OCI-LY7 (cell line): ENCODE measurements at regions not wholly inside any gene's neighbourhood (a gene's known extent, or its start where the extent isn't known, plus 50 kb on each side); places are given as distances from the start of the nearest gene placed in this dataset.

Source experiments
- BruUV-seq: library from RNA; stranded (reverse); fragments of 400-500 nt; replicated peaks from 2 replicates; lab custom pipeline; 2021; lab: Mats Ljungman, UMichigan
- CTCF ChIA-PET: fragments of 300-600 bp; sonication (Branson Sonifier 250); formaldehyde crosslinking; loops from one replicate; lab custom pipeline; 2022; ENCODE audit warnings: antibody characterized with exemption; ENCODE audit not compliant: unreplicated experiment; lab: Charles Lee
- POLR2A ChIA-PET: fragments of 300-600 bp; sonication (Branson Sonifier 250); formaldehyde crosslinking; loops from one replicate; lab custom pipeline; 2022; ENCODE audit warnings: antibody characterized with exemption; lab: Charles Lee
- DNase-seq: peaks from one replicate; pipeline ENCODE4 v3.0.0-alpha.2; 2015; ENCODE audit warnings: low spot score
- H2AFZ ChIP-seq: fragments of 200-600 bp; sonication (generic), shearing (Covaris generic); 2 replicates; pipeline ENCODE4 v1.6.1; 2014; ENCODE audit warnings: mild to moderate bottlenecking, antibody characterized with exemption, low read length, moderate library complexity
- H3K27ac ChIP-seq: fragments of 200-600 bp; sonication (generic); 2 replicates; pipeline ENCODE4 v1.5.1; 2014; ENCODE audit warnings: mixed run types, low read depth, mild to moderate bottlenecking, moderate library complexity, low read length, inconsistent platforms; ENCODE audit not compliant: poor library complexity, severe bottlenecking
- H3K36me3 ChIP-seq: fragments of 200-600 bp; sonication (generic); 2 replicates; pipeline ENCODE4 v1.6.1; 2014; ENCODE audit warnings: mild to moderate bottlenecking, antibody characterized with exemption, low read length, moderate library complexity, mixed read lengths; ENCODE audit not compliant: insufficient read depth
- H3K4me1 ChIP-seq: fragments of 200-600 bp; sonication (generic); 2 replicates; pipeline ENCODE4 v1.5.1; 2014; ENCODE audit warnings: mild to moderate bottlenecking, low read length; ENCODE audit not compliant: insufficient read depth, poor library complexity, severe bottlenecking
- H3K4me2 ChIP-seq: fragments of 200-600 bp; sonication (generic); 2 replicates; pipeline ENCODE4 v1.6.1; 2014; ENCODE audit warnings: mild to moderate bottlenecking, low read length
- H3K4me3 ChIP-seq: fragments of 200-600 bp; sonication (generic); 2 replicates; pipeline ENCODE4 v1.5.1; 2014; ENCODE audit warnings: mild to moderate bottlenecking, low read depth, low read length; ENCODE audit not compliant: poor library complexity, severe bottlenecking
- H3K79me2 ChIP-seq: fragments of 200-600 bp; sonication (generic); 2 replicates; pipeline ENCODE4 v1.6.1; 2016; ENCODE audit warnings: low read depth, mild to moderate bottlenecking, low read length, moderate library complexity, mixed read lengths; ENCODE audit not compliant: insufficient read depth
- H3K9me2 ChIP-seq: fragments of 200-600 bp; sonication (generic); 2 replicates; pipeline ENCODE4 v1.6.1; 2016; ENCODE audit warnings: mild to moderate bottlenecking, low read length, mixed read lengths; ENCODE audit not compliant: insufficient read depth
- H3K9me3 ChIP-seq: fragments of 200-600 bp; sonication (generic); 2 replicates; pipeline ENCODE4 v1.6.1; 2014; ENCODE audit warnings: mild to moderate bottlenecking, mixed run types, low read length, mixed read lengths
- H4K20me1 ChIP-seq: fragments of 200-600 bp; sonication (generic); 2 replicates; pipeline ENCODE4 v1.6.1; 2014; ENCODE audit warnings: mild to moderate bottlenecking, antibody characterized with exemption, low read length, moderate library complexity, mixed read lengths; ENCODE audit not compliant: insufficient read depth
- CTCF ChIP-seq: fragments of 200-600 bp; sonication (generic); conservative IDR thresholded peaks from 2 replicates; pipeline ENCODE4 v1.5.1; 2014; ENCODE audit warnings: mild to moderate bottlenecking, antibody characterized with exemption, low read length, moderate library complexity, mixed read lengths
- EZH2phosphoT487 ChIP-seq: fragments of 200-600 bp; sonication (generic); IDR thresholded peaks from 2 replicates; pipeline ENCODE4 v1.6.1; 2018; ENCODE audit warnings: low read depth, borderline replicate concordance, mild to moderate bottlenecking, mixed run types, antibody characterized with exemption, low read length, moderate library complexity, mixed read lengths
- intact Hi-C: fragments of 100-400 bp; cut with micrococcal nuclease; formaldehyde crosslinking; loops from one replicate; pipeline ENCODE4 v1.10.0; 2022; ENCODE audit not compliant: unreplicated experiment

- no peaks in the 10 kb centered on the region for H3K79me2 ChIP-seq
- H3K4me3 ChIP-seq: no peak overlapping the region
- no peak for DNase-seq
- H3K9me2 ChIP-seq: no peaks in the 10 kb centered on the region
- no peak overlapping the region for H3K4me2 ChIP-seq
- no TSS peak for BruUV-seq
- no peaks in the 10 kb centered on the region for H3K36me3 ChIP-seq
- ChIA-PET POLR2A (no interaction called here), CTCF (no interaction called here)
- H3K27ac ChIP-seq: no peak overlapping the region
- H2AFZ ChIP-seq: no peak overlapping the region
- TF ChIP-seq CTCF (no peak), EZH2phosphoT487 (no peak)
- intact Hi-C loops: no loop called here
- H4K20me1 ChIP-seq: no peaks in the 10 kb centered on the region
- H3K9me3 ChIP-seq: no peaks in the 10 kb centered on the region
- H3K4me1 ChIP-seq: no peaks in the 10 kb centered on the region
Measured at GRCh38 chr1:67542747-67543146, 112.5 kb upstream of the SERBP1 start.

- ChIA-PET CTCF (no interaction called here), POLR2A (interaction anchor here (0.6 to 1.5 kb wide), 3 partner anchors 8 to 1297 kb away, joined by 3 read pairs; no protein-coding TSS in a partner anchor)
- Histone ChIP-seq H3K9me2 (no peaks in the 10 kb centered on the region), H3K4me2 (no peak overlapping the region), H3K79me2 (no peaks in the 10 kb centered on the region), H3K4me3 (no peak overlapping the region), H3K9me3 (no peaks in the 10 kb centered on the region), H2AFZ (no peak overlapping the region), H3K36me3 (no peaks in the 10 kb centered on the region), H3K4me1 (no peaks in the 10 kb centered on the region), H4K20me1 (no peaks in the 10 kb centered on the region), H3K27ac (no peak overlapping the region)
- intact Hi-C loops: no loop called here
- DNase-seq: no peak
- TF ChIP-seq EZH2phosphoT487: no peak
- TF ChIP-seq CTCF: no peak
- no TSS peak for BruUV-seq
Measured at GRCh38 chr1:67544921-67545320, 114.7 kb upstream of the SERBP1 start.

- Histone ChIP-seq H3K9me2 (no peaks in the 10 kb centered on the region), H3K4me3 (no peak overlapping the region), H3K4me1 (no peaks in the 10 kb centered on the region), H4K20me1 (no peaks in the 10 kb centered on the region), H3K4me2 (no peak overlapping the region), H3K36me3 (no peaks in the 10 kb centered on the region), H3K27ac (no peak overlapping the region), H3K79me2 (no peaks in the 10 kb centered on the region), H3K9me3 (no peaks in the 10 kb centered on the region), H2AFZ (no peak overlapping the region)
- ChIA-PET POLR2A (interaction anchor here (0.6 to 1.5 kb wide), 5 partner anchors 7 to 1298 kb away, joined by 3 to 4 read pairs (median 3); no protein-coding TSS in a partner anchor), CTCF (no interaction called here)
- intact Hi-C loops: no loop called here
- no peak for TF ChIP-seq CTCF
- TF ChIP-seq EZH2phosphoT487: no peak
- DNase-seq: no peak
- BruUV-seq: no TSS peak
Measured at GRCh38 chr1:67545364-67545763, 115.2 kb upstream of the SERBP1 start.
